SK-N-SH (cell line): ENCODE measurements at regions not wholly inside any gene's neighbourhood (a gene's known extent, or its start where the extent isn't known, plus 50 kb on each side); places are given as distances from the start of the nearest gene placed in this dataset.

ENCODE experiments used
- FOXM1 ChIP-seq: IDR thresholded peaks from 2 replicates; pipeline ENCODE4 v1.4.0; 2012; ENCODE audit warnings: low read depth, mild to moderate bottlenecking
- JUND ChIP-seq: IDR thresholded peaks from 2 replicates; pipeline ENCODE4 v1.4.0; 2012
- POLR2AphosphoS5 ChIP-seq: IDR thresholded peaks from 2 replicates; pipeline ENCODE4 v1.6.1; 2012; ENCODE audit warnings: low read depth, low read length
- TF ChIP-seq, protein P1 (sequence below): fragments of 200-600 bp; sonication (generic); IDR thresholded peaks from 2 replicates; pipeline ENCODE4 v1.6.1; 2017; ENCODE audit warnings: antibody characterized with exemption, mild to moderate bottlenecking, moderate library complexity
- TF ChIP-seq, protein P2 (sequence below): IDR thresholded peaks from 2 replicates; pipeline ENCODE4 v1.4.0; 2012; ENCODE audit warnings: low read depth
- TF ChIP-seq, protein P3 (sequence below): IDR thresholded peaks from 2 replicates; pipeline ENCODE4 v1.6.1; 2012; ENCODE audit warnings: mild to moderate bottlenecking, low read depth, low read length, moderate library complexity

DNA sequence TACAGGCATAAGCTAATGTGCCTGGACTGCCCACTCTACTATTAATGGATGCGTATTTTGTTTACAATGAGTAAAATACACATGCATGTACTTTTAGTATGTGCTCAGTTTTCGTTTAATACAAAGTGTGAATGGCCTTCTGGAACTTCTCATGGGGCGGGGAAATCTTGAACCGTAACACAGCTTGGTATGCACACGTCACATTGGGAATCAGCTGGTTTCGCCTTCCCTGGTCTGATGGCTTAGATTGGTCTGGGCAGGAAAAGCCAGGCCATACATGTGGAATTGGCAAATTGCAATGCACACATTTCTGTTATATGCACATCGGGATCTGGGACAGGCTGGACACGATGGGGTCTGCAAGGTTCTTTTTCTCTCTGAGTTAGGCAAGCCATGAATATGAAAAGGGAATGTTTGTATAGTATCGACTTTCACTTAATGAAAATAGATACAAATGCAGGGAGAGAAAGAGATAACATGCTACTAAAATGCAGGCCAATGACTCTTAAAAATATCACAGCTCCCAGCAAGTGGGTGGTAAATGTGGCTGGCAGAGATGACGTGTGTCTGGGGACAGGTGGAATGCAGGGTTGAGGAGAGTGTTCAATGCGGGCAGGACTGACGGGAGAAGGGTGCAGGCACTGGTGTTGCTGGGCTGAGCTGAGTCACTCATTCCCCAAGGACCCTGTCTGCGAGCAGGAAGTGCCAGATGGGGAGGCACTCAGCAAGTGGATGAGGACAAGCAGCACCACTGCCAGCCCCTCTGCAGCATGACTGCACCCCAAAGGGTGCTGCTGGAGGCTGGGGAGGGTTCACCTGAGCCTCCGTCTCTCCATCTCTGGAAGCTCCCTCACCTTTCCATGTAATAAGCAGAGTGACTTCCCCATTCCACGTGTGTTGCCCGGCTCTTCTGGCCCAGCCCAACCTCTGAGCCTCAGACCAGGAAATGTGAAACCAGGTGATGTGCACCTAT lies 204.0 kb upstream of the GPR12 start:
- TF ChIP-seq, protein P1, sequence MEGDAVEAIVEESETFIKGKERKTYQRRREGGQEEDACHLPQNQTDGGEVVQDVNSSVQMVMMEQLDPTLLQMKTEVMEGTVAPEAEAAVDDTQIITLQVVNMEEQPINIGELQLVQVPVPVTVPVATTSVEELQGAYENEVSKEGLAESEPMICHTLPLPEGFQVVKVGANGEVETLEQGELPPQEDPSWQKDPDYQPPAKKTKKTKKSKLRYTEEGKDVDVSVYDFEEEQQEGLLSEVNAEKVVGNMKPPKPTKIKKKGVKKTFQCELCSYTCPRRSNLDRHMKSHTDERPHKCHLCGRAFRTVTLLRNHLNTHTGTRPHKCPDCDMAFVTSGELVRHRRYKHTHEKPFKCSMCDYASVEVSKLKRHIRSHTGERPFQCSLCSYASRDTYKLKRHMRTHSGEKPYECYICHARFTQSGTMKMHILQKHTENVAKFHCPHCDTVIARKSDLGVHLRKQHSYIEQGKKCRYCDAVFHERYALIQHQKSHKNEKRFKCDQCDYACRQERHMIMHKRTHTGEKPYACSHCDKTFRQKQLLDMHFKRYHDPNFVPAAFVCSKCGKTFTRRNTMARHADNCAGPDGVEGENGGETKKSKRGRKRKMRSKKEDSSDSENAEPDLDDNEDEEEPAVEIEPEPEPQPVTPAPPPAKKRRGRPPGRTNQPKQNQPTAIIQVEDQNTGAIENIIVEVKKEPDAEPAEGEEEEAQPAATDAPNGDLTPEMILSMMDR = no peak
- TF ChIP-seq POLR2AphosphoS5 (no peak), JUND (no peak), FOXM1 (no peak)
- TF ChIP-seq, protein P2, sequence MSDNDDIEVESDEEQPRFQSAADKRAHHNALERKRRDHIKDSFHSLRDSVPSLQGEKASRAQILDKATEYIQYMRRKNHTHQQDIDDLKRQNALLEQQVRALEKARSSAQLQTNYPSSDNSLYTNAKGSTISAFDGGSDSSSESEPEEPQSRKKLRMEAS = no peak
- TF ChIP-seq, protein P3, sequence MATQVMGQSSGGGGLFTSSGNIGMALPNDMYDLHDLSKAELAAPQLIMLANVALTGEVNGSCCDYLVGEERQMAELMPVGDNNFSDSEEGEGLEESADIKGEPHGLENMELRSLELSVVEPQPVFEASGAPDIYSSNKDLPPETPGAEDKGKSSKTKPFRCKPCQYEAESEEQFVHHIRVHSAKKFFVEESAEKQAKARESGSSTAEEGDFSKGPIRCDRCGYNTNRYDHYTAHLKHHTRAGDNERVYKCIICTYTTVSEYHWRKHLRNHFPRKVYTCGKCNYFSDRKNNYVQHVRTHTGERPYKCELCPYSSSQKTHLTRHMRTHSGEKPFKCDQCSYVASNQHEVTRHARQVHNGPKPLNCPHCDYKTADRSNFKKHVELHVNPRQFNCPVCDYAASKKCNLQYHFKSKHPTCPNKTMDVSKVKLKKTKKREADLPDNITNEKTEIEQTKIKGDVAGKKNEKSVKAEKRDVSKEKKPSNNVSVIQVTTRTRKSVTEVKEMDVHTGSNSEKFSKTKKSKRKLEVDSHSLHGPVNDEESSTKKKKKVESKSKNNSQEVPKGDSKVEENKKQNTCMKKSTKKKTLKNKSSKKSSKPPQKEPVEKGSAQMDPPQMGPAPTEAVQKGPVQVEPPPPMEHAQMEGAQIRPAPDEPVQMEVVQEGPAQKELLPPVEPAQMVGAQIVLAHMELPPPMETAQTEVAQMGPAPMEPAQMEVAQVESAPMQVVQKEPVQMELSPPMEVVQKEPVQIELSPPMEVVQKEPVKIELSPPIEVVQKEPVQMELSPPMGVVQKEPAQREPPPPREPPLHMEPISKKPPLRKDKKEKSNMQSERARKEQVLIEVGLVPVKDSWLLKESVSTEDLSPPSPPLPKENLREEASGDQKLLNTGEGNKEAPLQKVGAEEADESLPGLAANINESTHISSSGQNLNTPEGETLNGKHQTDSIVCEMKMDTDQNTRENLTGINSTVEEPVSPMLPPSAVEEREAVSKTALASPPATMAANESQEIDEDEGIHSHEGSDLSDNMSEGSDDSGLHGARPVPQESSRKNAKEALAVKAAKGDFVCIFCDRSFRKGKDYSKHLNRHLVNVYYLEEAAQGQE = no peak
